Calu3 (cell line): ENCODE measurements at regions not wholly inside any gene's neighbourhood (a gene's known extent, or its start where the extent isn't known, plus 50 kb on each side); places are given as distances from the start of the nearest gene placed in this dataset.

Source experiments
- BruUV-seq: library from RNA; stranded (reverse); fragments of 400-500 nt; replicated peaks from 2 replicates; lab custom pipeline; 2021; lab: Mats Ljungman, UMichigan
- CTCF ChIA-PET: fragments of 300-600 bp; sonication (Branson Sonifier 250); formaldehyde crosslinking; loops from one replicate; lab custom pipeline; 2022; ENCODE audit warnings: antibody characterized with exemption; lab: Charles Lee
- DNase-seq: peaks from one replicate; pipeline ENCODE4 v3.0.0; 2022
- H3K27ac Mint-ChIP-seq: one replicate; pipeline ENCODE4 v1.8.0; 2022; ENCODE audit warnings: mixed read lengths; ENCODE audit not compliant: unreplicated experiment
- H3K27me3 Mint-ChIP-seq: one replicate; pipeline ENCODE4 v1.8.0; 2022; ENCODE audit warnings: mixed read lengths; ENCODE audit not compliant: unreplicated experiment
- H3K36me3 Mint-ChIP-seq: one replicate; pipeline ENCODE4 v1.8.0; 2022; ENCODE audit warnings: mild to moderate bottlenecking, moderate library complexity, mixed read lengths; ENCODE audit not compliant: insufficient read depth, unreplicated experiment
- H3K4me1 Mint-ChIP-seq: one replicate; pipeline ENCODE4 v1.8.0; 2022; ENCODE audit warnings: mild to moderate bottlenecking, low read depth, mixed read lengths; ENCODE audit not compliant: unreplicated experiment
- H3K4me3 Mint-ChIP-seq: one replicate; pipeline ENCODE4 v1.8.0; 2022; ENCODE audit warnings: mild to moderate bottlenecking, low read depth, moderate library complexity, mixed read lengths; ENCODE audit not compliant: unreplicated experiment
- H3K9me3 Mint-ChIP-seq: one replicate; pipeline ENCODE4 v1.8.0; 2022; ENCODE audit warnings: low read depth, mixed read lengths; ENCODE audit not compliant: unreplicated experiment
- intact Hi-C: fragments of 100-400 bp; cut with micrococcal nuclease; formaldehyde crosslinking; loops from one replicate; pipeline ENCODE4 v1.10.0; 2022; ENCODE audit not compliant: unreplicated experiment
- TF ChIP-seq, protein P1 (sequence below): fragments of 200-600 bp; IDR thresholded peaks from one replicate; pipeline ENCODE4 v1.8.0; 2022; ENCODE audit warnings: antibody characterized with exemption; ENCODE audit not compliant: unreplicated experiment

DNA sequence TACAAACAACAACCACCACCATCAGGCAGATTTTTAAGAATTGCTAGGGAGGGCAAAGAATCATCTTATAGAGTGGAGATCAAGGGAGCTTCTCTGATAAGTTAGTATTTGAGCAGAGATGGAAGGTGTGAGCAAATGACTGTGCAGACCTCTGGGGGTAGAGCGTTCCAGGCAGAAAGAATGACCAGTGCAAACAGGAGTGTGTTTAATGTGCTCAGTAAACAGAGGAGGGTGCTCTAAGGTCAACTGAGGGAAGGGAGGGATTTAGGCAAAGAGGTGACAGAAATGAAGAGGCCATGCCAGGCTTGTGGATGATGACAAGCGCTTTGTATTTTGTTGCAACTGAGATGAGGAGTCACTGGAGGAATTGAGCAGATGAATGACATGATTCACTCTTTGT is 172.5 kb upstream of the GJB5 start:
- no peak for DNase-seq
- no peak overlapping the region for H3K27ac Mint-ChIP-seq
- no TSS peak for BruUV-seq
- peaks cover 45% of the 10 kb centered on the region for H3K27me3 Mint-ChIP-seq
- CTCF ChIA-PET = interaction anchor here (0.5 to 1.2 kb wide), 3 partner anchors 33 to 264 kb away, joined by 3 to 9 read pairs (median 3); no protein-coding TSS in a partner anchor
- H3K4me3 Mint-ChIP-seq = no peak overlapping the region
- TF ChIP-seq, protein P1, sequence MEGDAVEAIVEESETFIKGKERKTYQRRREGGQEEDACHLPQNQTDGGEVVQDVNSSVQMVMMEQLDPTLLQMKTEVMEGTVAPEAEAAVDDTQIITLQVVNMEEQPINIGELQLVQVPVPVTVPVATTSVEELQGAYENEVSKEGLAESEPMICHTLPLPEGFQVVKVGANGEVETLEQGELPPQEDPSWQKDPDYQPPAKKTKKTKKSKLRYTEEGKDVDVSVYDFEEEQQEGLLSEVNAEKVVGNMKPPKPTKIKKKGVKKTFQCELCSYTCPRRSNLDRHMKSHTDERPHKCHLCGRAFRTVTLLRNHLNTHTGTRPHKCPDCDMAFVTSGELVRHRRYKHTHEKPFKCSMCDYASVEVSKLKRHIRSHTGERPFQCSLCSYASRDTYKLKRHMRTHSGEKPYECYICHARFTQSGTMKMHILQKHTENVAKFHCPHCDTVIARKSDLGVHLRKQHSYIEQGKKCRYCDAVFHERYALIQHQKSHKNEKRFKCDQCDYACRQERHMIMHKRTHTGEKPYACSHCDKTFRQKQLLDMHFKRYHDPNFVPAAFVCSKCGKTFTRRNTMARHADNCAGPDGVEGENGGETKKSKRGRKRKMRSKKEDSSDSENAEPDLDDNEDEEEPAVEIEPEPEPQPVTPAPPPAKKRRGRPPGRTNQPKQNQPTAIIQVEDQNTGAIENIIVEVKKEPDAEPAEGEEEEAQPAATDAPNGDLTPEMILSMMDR = no peak
- peaks cover 3% of the 10 kb centered on the region for H3K9me3 Mint-ChIP-seq
- intact Hi-C loops = no loop called here
- H3K36me3 Mint-ChIP-seq = no peaks in the 10 kb centered on the region
- no peaks in the 10 kb centered on the region for H3K4me1 Mint-ChIP-seq

DNA sequence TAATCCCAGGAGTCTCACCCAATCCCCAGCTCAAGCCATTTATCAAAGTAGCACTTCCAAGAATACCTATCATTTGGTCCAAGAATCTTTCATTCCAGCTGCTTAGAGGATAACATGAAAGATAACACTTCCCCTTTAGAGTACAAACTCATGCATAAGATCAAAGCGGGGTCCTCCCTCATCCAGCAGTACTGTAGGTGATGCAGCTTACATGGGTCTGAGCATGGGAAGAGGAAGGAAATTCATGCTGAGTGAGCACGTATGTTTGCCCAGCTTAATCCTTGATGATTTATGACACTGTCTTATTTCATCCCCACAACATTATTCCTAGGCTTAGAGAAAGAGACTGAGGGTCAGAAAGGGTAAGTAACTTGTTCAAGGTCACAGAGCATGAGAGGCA is 167.1 kb upstream of the GJB5 start:
- no peak overlapping the region for H3K27ac Mint-ChIP-seq
- CTCF ChIA-PET = no interaction called here
- peaks cover 14% of the 10 kb centered on the region for H3K27me3 Mint-ChIP-seq
- TF ChIP-seq, protein P1 = no peak
- DNase-seq = no peak
- no peaks in the 10 kb centered on the region for H3K9me3 Mint-ChIP-seq
- intact Hi-C loops = no loop called here
- no TSS peak for BruUV-seq
- peaks cover 5% of the 10 kb centered on the region for H3K36me3 Mint-ChIP-seq
- H3K4me1 Mint-ChIP-seq = peaks cover 11% of the 10 kb centered on the region
- H3K4me3 Mint-ChIP-seq = no peak overlapping the region

DNA sequence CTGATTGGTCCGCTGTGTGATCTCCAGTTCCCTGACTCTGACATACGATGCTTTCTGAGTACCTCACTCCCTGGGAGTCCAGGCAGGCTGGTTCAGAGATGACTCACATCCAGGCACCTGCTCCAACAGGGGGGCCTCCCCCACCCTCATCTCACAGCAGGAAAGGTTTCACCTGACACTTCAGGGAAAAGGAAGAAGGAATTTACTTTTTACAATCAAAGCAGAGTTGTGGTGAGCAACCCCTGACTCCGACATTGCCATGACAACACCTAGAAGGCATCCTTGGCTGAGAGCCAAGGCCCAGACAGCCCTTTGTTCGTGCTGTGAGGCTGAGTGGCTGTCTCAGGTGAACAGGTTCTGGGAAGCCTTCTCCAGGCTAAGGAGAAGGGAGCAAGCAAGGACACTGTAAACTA is 164.6 kb upstream of the GJB5 start:
- Mint-ChIP-seq H3K4me1 (peaks cover 11% of the 10 kb centered on the region), H3K27ac (peak overlapping the region; percentile 60)
- CTCF ChIA-PET = interaction anchor here (0.5 to 1.2 kb wide), 2 partner anchors 33 to 559 kb away, joined by 3 to 5 read pairs; no protein-coding TSS in a partner anchor

DNA sequence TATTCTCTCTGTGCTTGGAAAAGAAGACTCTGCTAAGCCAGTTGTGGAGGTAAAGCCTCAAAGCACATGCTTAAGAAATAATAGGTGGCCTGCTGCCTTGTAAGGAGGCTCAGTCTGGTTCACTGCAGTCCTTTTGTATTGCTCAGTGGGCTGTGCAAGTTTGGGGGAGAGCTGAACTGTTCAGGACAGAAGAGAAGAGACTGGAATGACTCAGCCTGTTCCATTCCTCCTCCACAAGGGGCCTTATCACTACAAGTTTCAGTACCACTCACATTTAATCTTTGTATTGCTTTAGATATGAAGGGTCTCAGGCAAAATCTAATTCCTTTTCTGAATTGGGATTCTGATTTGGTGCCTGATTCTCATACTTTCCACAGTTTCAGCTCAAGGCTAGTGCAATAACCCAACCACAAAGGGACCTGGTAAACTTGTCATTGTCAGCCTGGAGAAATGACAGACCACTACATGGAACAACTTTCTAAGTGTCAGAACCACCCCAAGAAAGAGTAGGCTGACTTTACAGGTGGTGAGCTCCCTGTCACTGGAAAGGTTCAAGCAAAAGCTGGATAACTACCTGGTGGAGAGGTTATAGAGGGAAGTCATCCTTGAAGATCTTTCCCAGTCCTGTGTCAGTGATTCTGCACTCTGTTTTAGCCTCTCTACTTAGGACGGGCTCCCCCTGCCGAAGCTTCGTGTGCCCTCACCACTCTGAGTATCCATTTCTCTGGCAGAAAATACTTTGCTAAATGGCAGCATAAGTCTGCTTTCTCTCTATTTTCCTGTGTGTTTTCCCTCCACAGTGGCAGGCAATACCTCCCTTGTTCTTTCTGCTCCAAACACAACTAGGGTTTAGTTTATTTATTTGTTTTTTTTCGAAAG is 162.9 kb upstream of the GJB5 start:
- CTCF ChIA-PET = no interaction called here
- BruUV-seq = no TSS peak

More for the DNA sequence above, 164.6 kb upstream of the GJB5 start:
- TF ChIP-seq, protein P1 = no peak
- H3K36me3 Mint-ChIP-seq = peaks cover 5% of the 10 kb centered on the region
- no peaks in the 10 kb centered on the region for H3K9me3 Mint-ChIP-seq
- intact Hi-C loops = no loop called here
- no peak overlapping the region for H3K4me3 Mint-ChIP-seq
- peak; percentile 88 for DNase-seq
- peaks cover 26% of the 10 kb centered on the region for H3K27me3 Mint-ChIP-seq
- BruUV-seq = no TSS peak

More for the DNA sequence above, 162.9 kb upstream of the GJB5 start:
- intact Hi-C loops = no loop called here
- no peak for DNase-seq
- Mint-ChIP-seq H3K4me3 (no peak overlapping the region), H3K36me3 (peaks cover 5% of the 10 kb centered on the region), H3K27ac (no peak overlapping the region), H3K9me3 (no peaks in the 10 kb centered on the region), H3K27me3 (peaks cover 29% of the 10 kb centered on the region), H3K4me1 (peaks cover 11% of the 10 kb centered on the region)
- TF ChIP-seq, protein P1 = no peak
